ENCODE measurements at regions not wholly inside any gene's neighbourhood (a gene's known extent, or its start where the extent isn't known, plus 50 kb on each side); places are given as distances from the start of the nearest gene placed in this dataset.

GRCh38 chr13:24033527-24034302 is 126.8 kb upstream of the SPATA13 start:
- no peak for DNase-seq
- 61 to 63% methylated on average over 10 of the region's 11 CpGs for WGBS, 2 donors

DNA sequence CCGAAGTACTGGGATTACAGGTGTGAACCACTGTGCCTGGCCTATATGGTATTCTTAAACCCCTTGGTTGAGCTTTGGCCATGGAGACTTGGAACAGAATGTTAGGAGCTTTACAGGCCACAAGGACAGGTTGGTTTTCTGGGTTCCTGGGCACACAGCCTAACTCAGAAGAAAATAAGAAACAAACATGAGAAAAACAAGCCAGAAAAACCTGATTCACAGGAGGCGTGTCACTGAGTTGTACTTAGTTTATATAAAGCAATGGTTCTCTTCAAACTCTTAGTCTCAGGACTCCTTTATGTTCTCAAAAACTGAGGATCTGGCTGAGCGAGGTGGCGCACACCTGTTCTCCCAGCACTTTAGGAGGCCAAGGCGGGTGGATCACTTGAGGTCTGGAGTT is 125.1 kb upstream of the SPATA13 start:
- Histone ChIP-seq H3K4me1 (peaks cover 2 to 7% (median 6%) of the 10 kb centered on the region in 4 donors), H3K36me3 (no peaks in the 10 kb centered on the region), H3K9me3 (no peaks in the 10 kb centered on the region), H3K27ac (peak overlapping the region in 1 of 4 donors; percentile 48), H3K4me3 (no peak overlapping the region), H3K27me3 (no peaks in the 10 kb centered on the region)
- TF ChIP-seq POLR2A (IDR thresholded peaks at IDR 0.05) (no peak), EP300 (IDR thresholded peaks at IDR 0.05) (no peak), POLR2AphosphoS5 (IDR thresholded peaks at IDR 0.05) (no peak)
- TF ChIP-seq, protein P1, sequence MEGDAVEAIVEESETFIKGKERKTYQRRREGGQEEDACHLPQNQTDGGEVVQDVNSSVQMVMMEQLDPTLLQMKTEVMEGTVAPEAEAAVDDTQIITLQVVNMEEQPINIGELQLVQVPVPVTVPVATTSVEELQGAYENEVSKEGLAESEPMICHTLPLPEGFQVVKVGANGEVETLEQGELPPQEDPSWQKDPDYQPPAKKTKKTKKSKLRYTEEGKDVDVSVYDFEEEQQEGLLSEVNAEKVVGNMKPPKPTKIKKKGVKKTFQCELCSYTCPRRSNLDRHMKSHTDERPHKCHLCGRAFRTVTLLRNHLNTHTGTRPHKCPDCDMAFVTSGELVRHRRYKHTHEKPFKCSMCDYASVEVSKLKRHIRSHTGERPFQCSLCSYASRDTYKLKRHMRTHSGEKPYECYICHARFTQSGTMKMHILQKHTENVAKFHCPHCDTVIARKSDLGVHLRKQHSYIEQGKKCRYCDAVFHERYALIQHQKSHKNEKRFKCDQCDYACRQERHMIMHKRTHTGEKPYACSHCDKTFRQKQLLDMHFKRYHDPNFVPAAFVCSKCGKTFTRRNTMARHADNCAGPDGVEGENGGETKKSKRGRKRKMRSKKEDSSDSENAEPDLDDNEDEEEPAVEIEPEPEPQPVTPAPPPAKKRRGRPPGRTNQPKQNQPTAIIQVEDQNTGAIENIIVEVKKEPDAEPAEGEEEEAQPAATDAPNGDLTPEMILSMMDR (IDR thresholded peaks at IDR 0.05), result no peak
- DNase-seq, result no peak
- ATAC-seq (ENCODE audit: low FRiP score in 2 of 2), result no peak
- 73 to 75% methylated on average over 5 of the region's 5 CpGs for WGBS, 2 donors

More at GRCh38 chr13:24033527-24034302, 126.8 kb upstream of the SPATA13 start:
- Histone ChIP-seq H3K27me3 (no peaks in the 10 kb centered on the region), H3K9me3 (no peaks in the 10 kb centered on the region), H3K27ac (peak overlapping the region; percentile 30 to 69 (median 54)), H3K4me3 (no peak overlapping the region), H3K4me1 (peaks cover 2 to 7% (median 6%) of the 10 kb centered on the region in 4 donors), H3K36me3 (no peaks in the 10 kb centered on the region)
- ATAC-seq (ENCODE audit: low FRiP score in 2 of 2), result peak in 1 of 2 donors; percentile 63
- TF ChIP-seq POLR2AphosphoS5 (IDR thresholded peaks at IDR 0.05), result peak in 1 of 2 donors; percentile 39
- TF ChIP-seq, protein P1 (IDR thresholded peaks at IDR 0.05), result no peak

GRCh38 chr13:24036115-24036514 is 124.4 kb upstream of the SPATA13 start:
- H3K36me3 ChIP-seq, result no peaks in the 10 kb centered on the region
- WGBS, 2 donors, result 63 to 74% methylated on average over 2 of the region's 2 CpGs
- no peak overlapping the region for H3K4me3 ChIP-seq
- no peaks in the 10 kb centered on the region for H3K27me3 ChIP-seq
- TF ChIP-seq, protein P1 (IDR thresholded peaks at IDR 0.05), result no peak
- TF ChIP-seq POLR2A (IDR thresholded peaks at IDR 0.05) (no peak), POLR2AphosphoS5 (IDR thresholded peaks at IDR 0.05) (no peak), EP300 (IDR thresholded peaks at IDR 0.05) (no peak)
- peaks cover 2 to 7% (median 6%) of the 10 kb centered on the region in 4 donors for H3K4me1 ChIP-seq
- no peak overlapping the region for H3K27ac ChIP-seq
- DNase-seq, result no peak
- ATAC-seq (ENCODE audit: low FRiP score in 2 of 2), result no peak
- H3K9me3 ChIP-seq, result no peaks in the 10 kb centered on the region

DNA sequence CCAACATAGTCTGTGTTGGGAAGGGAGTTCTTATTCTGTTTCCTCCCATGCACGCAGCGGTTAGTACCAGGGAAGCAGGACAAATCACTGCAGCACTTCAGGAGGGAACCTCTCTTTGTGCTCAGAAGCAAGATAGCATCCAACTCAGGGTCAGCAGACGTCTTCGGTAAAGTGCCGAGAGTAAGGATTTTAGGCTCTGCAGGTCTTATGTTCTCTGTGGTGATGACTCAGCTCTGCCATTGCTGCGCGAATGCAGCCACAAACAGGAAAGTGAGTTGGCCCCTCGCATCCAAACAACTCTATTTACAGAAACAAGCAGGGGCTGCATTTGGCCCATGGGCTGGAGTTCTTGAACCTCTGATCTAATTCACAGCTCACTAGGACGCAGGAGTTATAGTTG is 122.1 kb upstream of the SPATA13 start:
- no peak overlapping the region for H3K27ac ChIP-seq
- H3K4me1 ChIP-seq, result peaks cover 5 to 7% (median 6%) of the 10 kb centered on the region in 4 donors
- H3K4me3 ChIP-seq, result no peak overlapping the region
- H3K36me3 ChIP-seq, result no peaks in the 10 kb centered on the region
- TF ChIP-seq POLR2AphosphoS5 (IDR thresholded peaks at IDR 0.05) (no peak), EP300 (IDR thresholded peaks at IDR 0.05) (no peak), POLR2A (IDR thresholded peaks at IDR 0.05) (no peak)
- TF ChIP-seq, protein P1 (IDR thresholded peaks at IDR 0.05), result no peak
- 51 to 65% methylated on average over 9 of the region's 9 CpGs for WGBS, 2 donors
- ATAC-seq (ENCODE audit: low FRiP score in 2 of 2) (no peak), DNase-seq (no peak)
- no peaks in the 10 kb centered on the region for H3K9me3 ChIP-seq
- H3K27me3 ChIP-seq, result no peaks in the 10 kb centered on the region

Data from upper lobe of left lung (tissue), 6 donors.